ENCODE measurements at regions not wholly inside any gene's neighbourhood (a gene's known extent, or its start where the extent isn't known, plus 50 kb on each side); places are given as distances from the start of the nearest gene placed in this dataset.

- no peak for TF ChIP-seq CTCF (conservative IDR thresholded peaks at IDR 0.05; ENCODE audit: control insufficient read depth, insufficient read depth, low read depth, low read length)
- DNase-seq (ENCODE audit: low read depth) = no peak
- no peak overlapping the region for H3K4me3 ChIP-seq (ENCODE audit: control insufficient read depth, low read depth, low read length)
Observed at GRCh38 chr20:22746957-22747356, 162.6 kb upstream of the FOXA2 start.

GRCh38 chr20:22752324-22752723 lies 168.0 kb upstream of the FOXA2 start:
- no peak for TF ChIP-seq CTCF (conservative IDR thresholded peaks at IDR 0.05; ENCODE audit: control insufficient read depth, insufficient read depth, low read depth, low read length)
- DNase-seq (ENCODE audit: low read depth) = no peak
- no peak overlapping the region for H3K4me3 ChIP-seq (ENCODE audit: control insufficient read depth, low read depth, low read length)

GRCh38 chr20:22757424-22758183 lies 173.2 kb upstream of the FOXA2 start:
- H3K4me3 ChIP-seq (ENCODE audit: control insufficient read depth, low read depth, low read length) = no peak overlapping the region
- DNase-seq (ENCODE audit: low read depth) = no peak
- TF ChIP-seq CTCF (conservative IDR thresholded peaks at IDR 0.05; ENCODE audit: control insufficient read depth, insufficient read depth, low read depth, low read length) = no peak

- no peak overlapping the region for H3K4me3 ChIP-seq (ENCODE audit: control insufficient read depth, low read depth, low read length)
- DNase-seq (ENCODE audit: low read depth) = no peak
- no peak for TF ChIP-seq CTCF (conservative IDR thresholded peaks at IDR 0.05; ENCODE audit: control insufficient read depth, insufficient read depth, low read depth, low read length)
Observed at GRCh38 chr20:22758815-22759214, 174.4 kb upstream of the FOXA2 start.

GRCh38 chr20:22762576-22763256 lies 178.3 kb upstream of the FOXA2 start:
- no peak overlapping the region for H3K4me3 ChIP-seq (ENCODE audit: control insufficient read depth, low read depth, low read length)
- TF ChIP-seq CTCF (conservative IDR thresholded peaks at IDR 0.05; ENCODE audit: control insufficient read depth, insufficient read depth, low read depth, low read length) = no peak
- DNase-seq (ENCODE audit: low read depth) = no peak

GRCh38 chr20:22763257-22763906 lies 179.0 kb upstream of the FOXA2 start:
- H3K4me3 ChIP-seq (ENCODE audit: control insufficient read depth, low read depth, low read length) = no peak overlapping the region
- DNase-seq (ENCODE audit: low read depth) = no peak
- no peak for TF ChIP-seq CTCF (conservative IDR thresholded peaks at IDR 0.05; ENCODE audit: control insufficient read depth, insufficient read depth, low read depth, low read length)
